ENCODE measurements at regions not wholly inside any gene's neighbourhood (a gene's known extent, or its start where the extent isn't known, plus 50 kb on each side); places are given as distances from the start of the nearest gene placed in this dataset.

GRCh38 chr18:10131081-10131459 lies 217.3 kb downstream of the VAPA start:
- no peak overlapping the region for H3T11ph ChIP-seq (ENCODE audit: low read length)
- H4K8ac ChIP-seq (replicated peaks; ENCODE audit: insufficient read length, low read depth, low read length) = no peak overlapping the region
- Mint-ChIP-seq H3K9me3 (no peaks in the 10 kb centered on the region), H3K4me3 (no peak overlapping the region; a peak in 1 of 5 replicates), H3K27ac (no peak overlapping the region), H3K36me3 (ENCODE audit: insufficient read depth in 1 of 3, low read depth in 3 of 3) (no peaks in the 10 kb centered on the region), H3K27me3 (ENCODE audit: low read depth) (peaks cover 15% of the 10 kb centered on the region), H3K4me1 (peaks cover 22 to 24% of the 10 kb centered on the region in 2 experiments)
- no peak overlapping the region for H3K18ac ChIP-seq (ENCODE audit: insufficient read length, low read depth, low read length)
- H3K4ac ChIP-seq (ENCODE audit: low read depth, low read length) = no peak overlapping the region
- no peaks in the 10 kb centered on the region for H3K9me3 ChIP-seq (ENCODE audit: control insufficient read depth, low read depth, low read length)
- no peak overlapping the region for H3K9ac ChIP-seq (ENCODE audit: extremely low read depth, insufficient read length, low read length)
- H4K20me1 ChIP-seq (ENCODE audit: control insufficient read depth, insufficient read depth, insufficient read length) = no peaks in the 10 kb centered on the region
- no peak overlapping the region for H2BK120ac ChIP-seq (ENCODE audit: low read depth, low read length, poor library complexity, severe bottlenecking)
- no peak for TF ChIP-seq CTCF (conservative IDR thresholded peaks at IDR 0.05)
- no peak overlapping the region for H2BK20ac ChIP-seq (ENCODE audit: low read depth, low read length, poor library complexity, severe bottlenecking)
- no peak overlapping the region for H3K27ac ChIP-seq (ENCODE audit: insufficient read length, low read depth, low read length)
- no peak overlapping the region for H3K56ac ChIP-seq (ENCODE audit: insufficient read length, low read depth, low read length)
- H2AK5ac ChIP-seq (ENCODE audit: insufficient read length, low read length) = no peak overlapping the region
- H2BK15ac ChIP-seq (ENCODE audit: low read depth, low read length) = no peak overlapping the region
- H3K79me1 ChIP-seq (ENCODE audit: insufficient read depth, low read depth, low read length, poor library complexity, severe bottlenecking) = no peaks in the 10 kb centered on the region
- H2AFZ ChIP-seq (ENCODE audit: low read length) = no peak overlapping the region
- no peak for DNase-seq
- no peak overlapping the region for H3K14ac ChIP-seq (ENCODE audit: insufficient read depth, low read length)
- no peak overlapping the region for H3K23ac ChIP-seq (ENCODE audit: insufficient read length, low read depth, low read length)
- peak overlapping the region; percentile 50 for H3K4me2 ChIP-seq (ENCODE audit: insufficient read depth, insufficient read length, low read length)
- WGBS (ENCODE audit: extremely low coverage, insufficient read length, low lambda C conversion rate) = no CpG with 5 or more reads among the region's 4 CpGs
- H2BK5ac ChIP-seq (ENCODE audit: insufficient read length, low read length) = no peak overlapping the region
- H4K5ac ChIP-seq (ENCODE audit: insufficient read length, low read depth, low read length) = no peak overlapping the region
- H2BK12ac ChIP-seq (ENCODE audit: insufficient read length, low read depth, low read length) = no peak overlapping the region
- no peaks in the 10 kb centered on the region for H3K27me3 ChIP-seq (ENCODE audit: insufficient read depth, low read length)
- no peak overlapping the region for H4K91ac ChIP-seq (ENCODE audit: insufficient read length, low read depth, low read length)
- H3K4me1 ChIP-seq (ENCODE audit: insufficient read depth, low read length) = 0 out of 2 replicates have a peak, but pooled peaks cover 5% of the 10 kb centered on the region
- peaks cover 10% of the 10 kb centered on the region for H3K23me2 ChIP-seq (ENCODE audit: insufficient read length, low read depth, low read length, poor library complexity, severe bottlenecking)
- no peaks in the 10 kb centered on the region for H3K79me2 ChIP-seq (ENCODE audit: insufficient read depth, low read length)

Data from H9 (cell line).